ENCODE measurements at regions not wholly inside any gene's neighbourhood (a gene's known extent, or its start where the extent isn't known, plus 50 kb on each side); places are given as distances from the start of the nearest gene placed in this dataset.

GRCh38 chr20:6200092-6200491 is 77.3 kb upstream of the FERMT1 start:
- TF ChIP-seq PATZ1 (tag by site-specific recombination; IDR thresholded peaks at IDR 0.05) (no peak), ZNF561 (tag by site-specific recombination; IDR thresholded peaks at IDR 0.05; ENCODE audit: borderline replicate concordance) (no peak), SCRT1 (tag by site-specific recombination; IDR thresholded peaks at IDR 0.05; ENCODE audit: borderline replicate concordance) (no peak), ZNF350 (tag by site-specific recombination; IDR thresholded peaks at IDR 0.05) (no peak), ZNF10 (tag by site-specific recombination; IDR thresholded peaks at IDR 0.05) (no peak), ZNF658 (tag by site-specific recombination; IDR thresholded peaks at IDR 0.05) (no peak), ZNF221 (tag by site-specific recombination; IDR thresholded peaks at IDR 0.05; ENCODE audit: borderline replicate concordance) (no peak), ZFHX2 (tag by site-specific recombination; conservative IDR thresholded peaks at IDR 0.05) (no peak), ZNF843 (tag by site-specific recombination; IDR thresholded peaks at IDR 0.05) (no peak), ZFP69B (tag by site-specific recombination; IDR thresholded peaks at IDR 0.05) (no peak), ZEB2 (tag by site-specific recombination; IDR thresholded peaks at IDR 0.05) (no peak), KLF16 (tag by site-specific recombination; IDR thresholded peaks at IDR 0.05) (no peak), ZNF239 (tag by site-specific recombination; IDR thresholded peaks at IDR 0.05) (no peak)
- no peak overlapping the region for H3K4me3 ChIP-seq (ENCODE audit: low read depth, low read length)
- no peaks in the 10 kb centered on the region for H3K9me3 ChIP-seq (ENCODE audit: control insufficient read depth, insufficient read depth, low read depth, low read length)
- H3K36me3 ChIP-seq (ENCODE audit: control insufficient read depth in 2 of 2, insufficient read depth in 1 of 2, low read length in 2 of 2): no peaks in the 10 kb centered on the region
- H3K4me1 ChIP-seq (ENCODE audit: control insufficient read depth, insufficient read depth, low read length): no peaks in the 10 kb centered on the region
- H3K27ac ChIP-seq (ENCODE audit: extremely low read depth, low read depth, low read length): no peak overlapping the region
- ChIA-PET POLR2A (no interaction called here), CTCF (interaction anchor here (0.6 kb wide), 1 partner anchor 154 kb away, joined by 3 read pairs; no protein-coding TSS in a partner anchor)

- CTCF ChIA-PET: interaction anchor here (2.1 kb wide), 1 partner anchor 1190 kb away, joined by 9 read pairs; no protein-coding TSS in a partner anchor
- Histone ChIP-seq H3K9me3 (ENCODE audit: control insufficient read depth, insufficient read depth, low read depth, low read length) (no peaks in the 10 kb centered on the region), H3K27ac (ENCODE audit: extremely low read depth, low read depth, low read length) (no peak overlapping the region), H3K4me3 (ENCODE audit: low read depth, low read length) (no peak overlapping the region), H3K36me3 (ENCODE audit: control insufficient read depth in 2 of 2, insufficient read depth in 1 of 2, low read length in 2 of 2) (no peaks in the 10 kb centered on the region), H3K4me1 (ENCODE audit: control insufficient read depth, insufficient read depth, low read length) (no peaks in the 10 kb centered on the region)
- POLR2A ChIA-PET: no interaction called here
- TF ChIP-seq ZNF555 (tag by site-specific recombination; conservative IDR thresholded peaks at IDR 0.05) (no peak), MZF1 (tag by site-specific recombination; IDR thresholded peaks at IDR 0.05; ENCODE audit: borderline replicate concordance) (no peak), ZNF24 (tag by site-specific recombination; IDR thresholded peaks at IDR 0.05) (no peak), ZNF146 (tag by site-specific recombination; IDR thresholded peaks at IDR 0.05) (no peak), ZBTB6 (tag by site-specific recombination; IDR thresholded peaks at IDR 0.05) (no peak), ZNF391 (tag by site-specific recombination; IDR thresholded peaks at IDR 0.05; ENCODE audit: borderline replicate concordance, low read depth) (no peak), ELK4 (IDR thresholded peaks at IDR 0.05; ENCODE audit: borderline replicate concordance, low read depth, low read length) (no peak), ZNF529 (tag by site-specific recombination; IDR thresholded peaks at IDR 0.05; ENCODE audit: insufficient replicate concordance) (no peak), ZNF169 (tag by site-specific recombination; IDR thresholded peaks at IDR 0.05) (no peak), ZNF19 (tag by site-specific recombination; IDR thresholded peaks at IDR 0.05; ENCODE audit: low read depth) (no peak), ZNF404 (tag by site-specific recombination; IDR thresholded peaks at IDR 0.05) (no peak), ZBTB44 (tag by site-specific recombination; IDR thresholded peaks at IDR 0.05) (no peak), ZBTB21 (tag by site-specific recombination; IDR thresholded peaks at IDR 0.05) (no peak), ZNF585B (tag by site-specific recombination; IDR thresholded peaks at IDR 0.05) (no peak), SP7 (tag by site-specific recombination; IDR thresholded peaks at IDR 0.05) (no peak), ZSCAN18 (tag by site-specific recombination; IDR thresholded peaks at IDR 0.05) (no peak)
Measured at GRCh38 chr20:6185268-6185667, 62.4 kb upstream of the FERMT1 start.
